GM19351 (cell line): ENCODE measurements at regions not wholly inside any gene's neighbourhood (a gene's known extent, or its start where the extent isn't known, plus 50 kb on each side); places are given as distances from the start of the nearest gene placed in this dataset.
A peak's percentile ranks its signal among the peaks of the same experiment; 100 is the strongest.

Source experiments
- ATAC-seq: cut with Tn5 transposase; IDR thresholded peaks from one replicate; pipeline ENCODE4 v1.9.1; 2021; ENCODE audit warnings: mild to moderate bottlenecking, moderate library complexity; ENCODE audit not compliant: unreplicated experiment

- no peak for ATAC-seq
These were observed 82.9 kb downstream of the ELOVL4 start for GRCh38 chr6:79864421-79864820.

GRCh38 chr6:79864001-79864400, 83.4 kb downstream of the ELOVL4 start:
- no peak for ATAC-seq

GRCh38 chr6:79863566-79863965, 83.8 kb downstream of the ELOVL4 start:
- ATAC-seq: no peak

- no peak for ATAC-seq
These were observed 84.6 kb downstream of the ELOVL4 start for GRCh38 chr6:79862711-79863110.

- no peak for ATAC-seq
These were observed 85.2 kb downstream of the ELOVL4 start for GRCh38 chr6:79862126-79862525.

- no peak for ATAC-seq
These were observed 86.3 kb downstream of the ELOVL4 start for GRCh38 chr6:79861023-79861422.

- no peak for ATAC-seq
These were observed 99.9 kb downstream of the ELOVL4 start for GRCh38 chr6:79847426-79847825.

- peak; percentile 33 for ATAC-seq
These were observed 104.8 kb downstream of the ELOVL4 start for GRCh38 chr6:79842376-79843040.

- ATAC-seq: peak; percentile 45
These were observed 105.6 kb downstream of the ELOVL4 start for GRCh38 chr6:79841577-79842375.

- ATAC-seq: no peak
These were observed 108.5 kb downstream of the ELOVL4 start for GRCh38 chr6:79838851-79839250.

GRCh38 chr6:79833964-79834284, 113.4 kb downstream of the ELOVL4 start:
- ATAC-seq: no peak

GRCh38 chr6:79833264-79833963, 113.9 kb downstream of the ELOVL4 start:
- ATAC-seq: no peak

- no peak for ATAC-seq
These were observed 114.6 kb downstream of the ELOVL4 start for GRCh38 chr6:79832723-79833122.

- ATAC-seq: no peak
These were observed 123.2 kb downstream of the ELOVL4 start for GRCh38 chr6:79824202-79824601.

- ATAC-seq: no peak
These were observed 125.5 kb downstream of the ELOVL4 start for GRCh38 chr6:79821859-79822258.

GRCh38 chr6:79818471-79818870, 128.9 kb downstream of the ELOVL4 start:
- ATAC-seq: no peak

- ATAC-seq: no peak
These were observed 132.4 kb downstream of the ELOVL4 start for GRCh38 chr6:79814940-79815339.

GRCh38 chr6:79813854-79814709, 133.3 kb downstream of the ELOVL4 start:
- ATAC-seq: peak; percentile 97

GRCh38 chr6:79813143-79813850, 134.1 kb downstream of the ELOVL4 start:
- peak; percentile 5 for ATAC-seq

- ATAC-seq: no peak
These were observed 135.2 kb downstream of the ELOVL4 start for GRCh38 chr6:79812195-79812594.
